HG02973 (cell line): ENCODE measurements at regions not wholly inside any gene's neighbourhood (a gene's known extent, or its start where the extent isn't known, plus 50 kb on each side); places are given as distances from the start of the nearest gene placed in this dataset.
"Not testable (repeated sequence)": the region's sequence is repeated elsewhere in the genome, so short reads cannot be mapped to it uniquely, and the experiment has no call there.

Experiments
- ATAC-seq: cut with Tn5 transposase; IDR thresholded peaks from one replicate; pipeline ENCODE4 v1.9.1; 2021; ENCODE audit warnings: moderate library complexity; ENCODE audit not compliant: unreplicated experiment

GRCh38 chr14:105771261-105772226 is 245.2 kb downstream of the TMEM121 start:
- ATAC-seq = not testable (repeated sequence)

GRCh38 chr14:105772710-105773250 is 246.4 kb downstream of the TMEM121 start:
- ATAC-seq = not testable (repeated sequence)

- ATAC-seq = no peak
These were observed 247.2 kb downstream of the TMEM121 start for GRCh38 chr14:105773584-105773983.

GRCh38 chr14:105774001-105774400 is 247.6 kb downstream of the TMEM121 start:
- no peak for ATAC-seq

- ATAC-seq = not testable (repeated sequence)
These were observed 248.4 kb downstream of the TMEM121 start for GRCh38 chr14:105774585-105775348.

GRCh38 chr14:105775349-105775923 is 249.1 kb downstream of the TMEM121 start:
- not testable (repeated sequence) for ATAC-seq

GRCh38 chr14:105776112-105776511 is 249.7 kb downstream of the TMEM121 start:
- not testable (repeated sequence) for ATAC-seq

- ATAC-seq = no peak
These were observed 250.5 kb downstream of the TMEM121 start for GRCh38 chr14:105776924-105777323.

GRCh38 chr14:105783707-105784106 is 257.3 kb downstream of the TMEM121 start:
- ATAC-seq = no peak

GRCh38 chr14:105793836-105794235 is 267.5 kb downstream of the TMEM121 start:
- no peak for ATAC-seq

GRCh38 chr14:105797546-105797945 is 271.2 kb downstream of the TMEM121 start:
- no peak for ATAC-seq

- no peak for ATAC-seq
These were observed 279.3 kb downstream of the TMEM121 start for GRCh38 chr14:105805701-105806100.

GRCh38 chr14:105806568-105806967 is 280.2 kb downstream of the TMEM121 start:
- no peak for ATAC-seq

- peak; percentile 58 for ATAC-seq
These were observed 291.8 kb downstream of the TMEM121 start for GRCh38 chr14:105817971-105818711.

- ATAC-seq = peak; percentile 36
These were observed 292.3 kb downstream of the TMEM121 start for GRCh38 chr14:105818712-105819005.

- no peak for ATAC-seq
These were observed 303.8 kb downstream of the TMEM121 start for GRCh38 chr14:105830171-105830570.

- ATAC-seq = no peak
These were observed 309.8 kb downstream of the TMEM121 start for GRCh38 chr14:105836160-105836559.

- no peak for ATAC-seq
These were observed 310.3 kb downstream of the TMEM121 start for GRCh38 chr14:105836730-105837129.

- no peak for ATAC-seq
These were observed 311.1 kb downstream of the TMEM121 start for GRCh38 chr14:105837349-105838063.

- ATAC-seq = no peak
These were observed 311.7 kb downstream of the TMEM121 start for GRCh38 chr14:105838107-105838506.
